Neural progenitor cell (in vitro differentiated cells): ENCODE measurements at regions not wholly inside any gene's neighbourhood (a gene's known extent, or its start where the extent isn't known, plus 50 kb on each side); places are given as distances from the start of the nearest gene placed in this dataset.
"Not testable (repeated sequence)": the region's sequence is repeated elsewhere in the genome, so short reads cannot be mapped to it uniquely, and the experiment has no call there.

Experiments
- DNase-seq: peaks from one replicate; pipeline ENCODE4 v3.0.0-alpha.2; 2016; ENCODE audit warnings: low spot score
- H2AFZ ChIP-seq: fragments of 200-600 bp; sonication (generic); replicated peaks from 2 replicates; pipeline ENCODE4 v1.6.1; 2016; ENCODE audit warnings: antibody characterized with exemption
- H3F3A ChIP-seq: fragments of 200-600 bp; sonication (generic); 2 replicates; pipeline ENCODE4 v1.6.1; 2016; ENCODE audit warnings: antibody characterized with exemption, low read depth
- H3K27ac ChIP-seq: fragments of 200-600 bp; sonication (generic); 2 replicates; pipeline ENCODE4 v1.5.1; 2016; ENCODE audit warnings: mild to moderate bottlenecking
- H3K27me3 ChIP-seq: fragments of 200-600 bp; sonication (generic); 2 replicates; pipeline ENCODE4 v1.6.1; 2016; ENCODE audit warnings: mild to moderate bottlenecking, moderate library complexity
- H3K36me3 ChIP-seq: fragments of 200-600 bp; sonication (generic); 2 replicates; pipeline ENCODE4 v1.5.1; 2016
- H3K4me1 ChIP-seq: fragments of 200-600 bp; sonication (generic); 2 replicates; pipeline ENCODE4 v1.6.1; 2016; ENCODE audit warnings: mixed run types
- H3K4me2 ChIP-seq: fragments of 200-600 bp; sonication (generic); 2 replicates; pipeline ENCODE4 v1.6.1; 2016
- H3K4me3 ChIP-seq: fragments of 200-600 bp; sonication (generic); 2 replicates; pipeline ENCODE4 v1.5.1; 2016
- H3K79me2 ChIP-seq: fragments of 200-600 bp; sonication (generic); 2 replicates; pipeline ENCODE4 v1.6.1; 2016; ENCODE audit warnings: low read depth
- H3K9ac ChIP-seq: fragments of 200-600 bp; sonication (generic); 2 replicates; pipeline ENCODE4 v1.6.1; 2016
- H3K9me3 ChIP-seq: fragments of 200-600 bp; sonication (generic); 2 replicates; pipeline ENCODE4 v1.5.1; 2016; ENCODE audit warnings: low read depth
- H4K20me1 ChIP-seq: fragments of 200-600 bp; sonication (generic); 2 replicates; pipeline ENCODE4 v1.6.1; 2016; ENCODE audit warnings: low read depth
- H3K27ac Mint-ChIP-seq: 3 replicates; pipeline ENCODE4 v1.8.0; 2021; ENCODE audit warnings: mixed read lengths
- H3K27me3 Mint-ChIP-seq: 2 replicates; pipeline ENCODE4 v1.8.0; 2022; ENCODE audit warnings: low read depth, mild to moderate bottlenecking, inconsistent platforms, moderate library complexity, mixed read lengths; ENCODE audit not compliant: insufficient read depth
- H3K36me3 Mint-ChIP-seq: 3 replicates; pipeline ENCODE4 v1.8.0; 2021; ENCODE audit warnings: mixed read lengths
- H3K4me1 Mint-ChIP-seq: 3 replicates; pipeline ENCODE4 v1.8.0; 2021; ENCODE audit warnings: mixed read lengths
- H3K4me3 Mint-ChIP-seq: 3 replicates; pipeline ENCODE4 v1.8.0; 2021; ENCODE audit warnings: mild to moderate bottlenecking, moderate library complexity, mixed read lengths
- H3K9me3 Mint-ChIP-seq: 3 replicates; pipeline ENCODE4 v1.8.0; 2020; ENCODE audit warnings: mixed read lengths
- EZH2 ChIP-seq: fragments of 200-600 bp; sonication (generic); IDR thresholded peaks from 2 replicates; pipeline ENCODE4 v1.6.1; 2017; ENCODE audit warnings: antibody characterized with exemption, mild to moderate bottlenecking, moderate library complexity
- EZH2phosphoT487 ChIP-seq: fragments of 200-600 bp; sonication (generic); IDR thresholded peaks from 2 replicates; pipeline ENCODE4 v1.6.1; 2017; ENCODE audit warnings: antibody characterized with exemption
- TF ChIP-seq, protein P1 (sequence below): fragments of 200-600 bp; sonication (generic); IDR thresholded peaks from 2 replicates; pipeline ENCODE4 v1.5.1; 2017; ENCODE audit warnings: antibody characterized with exemption, mild to moderate bottlenecking

DNA sequence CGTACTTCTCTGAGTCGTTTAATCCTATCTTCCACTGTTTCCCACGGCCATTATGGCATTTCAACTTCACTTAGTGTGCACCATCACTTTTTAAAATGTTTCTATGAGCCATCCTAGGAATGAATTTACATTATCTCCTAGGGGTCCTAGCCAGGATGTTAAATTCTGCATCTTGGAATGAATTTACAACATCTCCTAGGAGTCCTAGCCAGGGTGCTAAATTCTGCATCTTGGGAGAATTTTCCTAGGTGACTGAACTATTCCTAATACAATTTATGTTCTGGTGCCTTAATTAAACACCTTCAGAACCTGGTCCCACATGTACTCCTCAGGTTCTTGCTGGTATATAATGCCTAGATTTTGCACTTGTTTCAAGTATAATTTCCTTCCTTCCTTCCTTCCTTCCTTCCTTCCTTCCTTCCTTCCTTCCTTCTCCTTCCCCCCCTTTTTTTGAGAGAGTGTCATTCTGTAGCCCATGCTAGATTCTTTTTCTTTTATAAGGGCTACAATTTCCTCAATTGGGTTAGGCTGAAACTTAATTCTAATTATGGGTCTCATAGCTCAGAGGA is 72.1 kb downstream of the TBR1 start:
- H3K79me2 ChIP-seq: no peaks in the 10 kb centered on the region
- H3K4me3 Mint-ChIP-seq: no peak overlapping the region
- TF ChIP-seq, protein P1, sequence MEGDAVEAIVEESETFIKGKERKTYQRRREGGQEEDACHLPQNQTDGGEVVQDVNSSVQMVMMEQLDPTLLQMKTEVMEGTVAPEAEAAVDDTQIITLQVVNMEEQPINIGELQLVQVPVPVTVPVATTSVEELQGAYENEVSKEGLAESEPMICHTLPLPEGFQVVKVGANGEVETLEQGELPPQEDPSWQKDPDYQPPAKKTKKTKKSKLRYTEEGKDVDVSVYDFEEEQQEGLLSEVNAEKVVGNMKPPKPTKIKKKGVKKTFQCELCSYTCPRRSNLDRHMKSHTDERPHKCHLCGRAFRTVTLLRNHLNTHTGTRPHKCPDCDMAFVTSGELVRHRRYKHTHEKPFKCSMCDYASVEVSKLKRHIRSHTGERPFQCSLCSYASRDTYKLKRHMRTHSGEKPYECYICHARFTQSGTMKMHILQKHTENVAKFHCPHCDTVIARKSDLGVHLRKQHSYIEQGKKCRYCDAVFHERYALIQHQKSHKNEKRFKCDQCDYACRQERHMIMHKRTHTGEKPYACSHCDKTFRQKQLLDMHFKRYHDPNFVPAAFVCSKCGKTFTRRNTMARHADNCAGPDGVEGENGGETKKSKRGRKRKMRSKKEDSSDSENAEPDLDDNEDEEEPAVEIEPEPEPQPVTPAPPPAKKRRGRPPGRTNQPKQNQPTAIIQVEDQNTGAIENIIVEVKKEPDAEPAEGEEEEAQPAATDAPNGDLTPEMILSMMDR: no peak
- TF ChIP-seq EZH2: no peak
- TF ChIP-seq EZH2phosphoT487: no peak
- no peaks in the 10 kb centered on the region for H4K20me1 ChIP-seq
- H3K27me3 Mint-ChIP-seq: peaks cover 2% of the 10 kb centered on the region
- no peaks in the 10 kb centered on the region for H3K9me3 ChIP-seq
- H2AFZ ChIP-seq: no peak overlapping the region
- H3K36me3 Mint-ChIP-seq: no peaks in the 10 kb centered on the region
- no peak overlapping the region for H3K9ac ChIP-seq
- H3K4me3 ChIP-seq: no peak overlapping the region
- H3K4me2 ChIP-seq: no peak overlapping the region
- DNase-seq: no peak
- no peaks in the 10 kb centered on the region for H3K9me3 Mint-ChIP-seq
- H3K27me3 ChIP-seq: no peaks in the 10 kb centered on the region
- no peaks in the 10 kb centered on the region for H3F3A ChIP-seq
- no peaks in the 10 kb centered on the region for H3K36me3 ChIP-seq
- H3K27ac Mint-ChIP-seq: no peak overlapping the region
- no peaks in the 10 kb centered on the region for H3K4me1 Mint-ChIP-seq
- no peak overlapping the region for H3K27ac ChIP-seq
- no peaks in the 10 kb centered on the region for H3K4me1 ChIP-seq

DNA sequence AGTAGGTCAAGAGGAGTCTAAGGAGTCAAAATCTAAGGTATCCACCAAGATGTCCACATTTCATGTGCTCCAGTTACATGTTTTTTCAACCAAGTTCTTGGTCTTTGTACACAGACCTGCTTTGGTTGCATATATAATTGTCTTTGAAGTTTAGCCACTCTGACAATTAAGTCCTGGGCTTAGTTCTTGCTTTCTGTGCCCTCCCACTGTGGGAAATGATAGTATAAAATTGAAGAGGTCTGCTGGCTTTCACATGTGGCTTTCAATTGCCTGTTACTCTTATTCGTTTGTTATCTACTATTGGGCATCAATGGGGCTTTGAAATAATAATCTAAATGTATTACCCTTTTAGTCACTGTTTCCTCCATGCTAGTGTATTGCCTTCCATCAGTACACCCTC is 72.8 kb downstream of the TBR1 start:
- Histone ChIP-seq H3K36me3 (no peaks in the 10 kb centered on the region), H3K27me3 (no peaks in the 10 kb centered on the region), H4K20me1 (no peaks in the 10 kb centered on the region), H3K4me1 (no peaks in the 10 kb centered on the region), H3K27ac (no peak overlapping the region), H3K4me3 (no peak overlapping the region), H3K79me2 (no peaks in the 10 kb centered on the region), H3K9me3 (no peaks in the 10 kb centered on the region), H3K4me2 (no peak overlapping the region), H2AFZ (no peak overlapping the region), H3K9ac (no peak overlapping the region), H3F3A (no peaks in the 10 kb centered on the region)
- peaks cover 2% of the 10 kb centered on the region for H3K27me3 Mint-ChIP-seq
- H3K27ac Mint-ChIP-seq: no peak overlapping the region
- no peak for DNase-seq
- no peak for TF ChIP-seq EZH2
- TF ChIP-seq, protein P1: no peak
- no peak for TF ChIP-seq EZH2phosphoT487
- H3K9me3 Mint-ChIP-seq: no peaks in the 10 kb centered on the region
- H3K4me1 Mint-ChIP-seq: no peaks in the 10 kb centered on the region
- H3K4me3 Mint-ChIP-seq: no peak overlapping the region
- H3K36me3 Mint-ChIP-seq: no peaks in the 10 kb centered on the region

DNA sequence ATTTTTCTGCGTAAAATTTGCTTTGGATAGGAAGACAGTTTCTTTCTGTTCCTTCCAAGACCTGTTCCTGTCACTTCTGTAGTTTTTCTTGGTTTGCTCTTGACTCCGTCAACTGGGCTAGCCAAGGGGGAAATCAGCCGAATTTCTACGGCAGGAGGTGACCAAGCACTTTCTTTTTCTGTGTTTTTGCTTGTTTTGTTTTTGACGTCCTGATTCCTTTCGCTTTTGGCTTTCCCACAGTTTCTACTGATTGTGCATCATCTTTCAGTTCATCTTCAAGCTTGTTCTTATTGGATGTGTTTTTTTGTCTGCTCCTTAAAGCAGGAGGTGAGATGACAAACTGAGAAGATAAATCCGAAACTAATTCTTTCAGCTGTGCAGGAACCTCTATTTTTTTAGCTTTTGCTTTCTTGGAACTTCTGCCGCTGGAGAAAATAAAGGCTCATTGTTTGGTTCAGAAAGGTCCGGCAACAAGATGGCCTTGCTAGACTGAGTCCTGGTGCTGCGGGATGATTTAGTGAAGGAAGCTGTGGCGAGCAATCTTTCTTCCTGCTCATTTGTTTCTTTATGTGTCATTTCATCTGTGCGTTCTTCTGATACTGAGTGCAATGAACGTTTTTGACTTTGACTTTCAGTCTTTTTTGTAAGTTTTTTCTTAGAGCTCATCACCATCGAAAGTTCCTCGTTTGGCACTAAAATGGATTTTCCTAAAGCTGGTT is 85.0 kb downstream of the TBR1 start:
- not testable (repeated sequence) for H3K36me3 ChIP-seq, H2AFZ ChIP-seq, H3K9me3 Mint-ChIP-seq, H3K4me1 ChIP-seq, H3K4me1 Mint-ChIP-seq, H3K36me3 Mint-ChIP-seq, H3K9ac ChIP-seq, H3K4me3 ChIP-seq, H3K9me3 ChIP-seq, DNase-seq, H3K4me3 Mint-ChIP-seq, H3K27me3 Mint-ChIP-seq, H4K20me1 ChIP-seq, H3K27ac ChIP-seq, H3K27me3 ChIP-seq, H3K27ac Mint-ChIP-seq, H3F3A ChIP-seq, H3K4me2 ChIP-seq, H3K79me2 ChIP-seq

DNA sequence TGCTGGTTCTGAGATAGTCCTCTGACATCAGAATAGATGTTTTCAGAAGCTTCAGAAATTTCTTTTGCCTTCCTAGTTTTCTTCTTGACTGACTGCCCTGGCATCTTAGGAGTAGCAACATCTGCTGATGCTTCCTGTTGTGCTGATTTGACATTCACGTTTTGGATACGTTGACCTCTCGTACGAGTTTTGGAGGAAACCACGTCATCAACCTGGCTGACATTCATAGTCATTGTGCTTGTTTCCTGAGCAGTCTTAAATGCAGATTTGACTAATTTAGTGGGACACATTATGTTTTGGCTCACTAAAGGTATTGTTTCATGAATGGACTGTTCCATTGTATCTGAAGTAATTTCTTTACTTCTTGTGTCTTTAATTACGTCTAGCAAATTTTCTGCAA is 86.2 kb downstream of the TBR1 start:
- H3K36me3 Mint-ChIP-seq, H3K4me2 ChIP-seq, H2AFZ ChIP-seq, H3K4me3 ChIP-seq, H3K36me3 ChIP-seq, H3K9me3 ChIP-seq, H3K4me1 ChIP-seq, H3K27ac Mint-ChIP-seq, H3K4me1 Mint-ChIP-seq, H4K20me1 ChIP-seq, DNase-seq, H3K79me2 ChIP-seq, H3K27ac ChIP-seq, H3K27me3 Mint-ChIP-seq, H3F3A ChIP-seq, H3K27me3 ChIP-seq, H3K9me3 Mint-ChIP-seq, H3K4me3 Mint-ChIP-seq, H3K9ac ChIP-seq: not testable (repeated sequence)

DNA sequence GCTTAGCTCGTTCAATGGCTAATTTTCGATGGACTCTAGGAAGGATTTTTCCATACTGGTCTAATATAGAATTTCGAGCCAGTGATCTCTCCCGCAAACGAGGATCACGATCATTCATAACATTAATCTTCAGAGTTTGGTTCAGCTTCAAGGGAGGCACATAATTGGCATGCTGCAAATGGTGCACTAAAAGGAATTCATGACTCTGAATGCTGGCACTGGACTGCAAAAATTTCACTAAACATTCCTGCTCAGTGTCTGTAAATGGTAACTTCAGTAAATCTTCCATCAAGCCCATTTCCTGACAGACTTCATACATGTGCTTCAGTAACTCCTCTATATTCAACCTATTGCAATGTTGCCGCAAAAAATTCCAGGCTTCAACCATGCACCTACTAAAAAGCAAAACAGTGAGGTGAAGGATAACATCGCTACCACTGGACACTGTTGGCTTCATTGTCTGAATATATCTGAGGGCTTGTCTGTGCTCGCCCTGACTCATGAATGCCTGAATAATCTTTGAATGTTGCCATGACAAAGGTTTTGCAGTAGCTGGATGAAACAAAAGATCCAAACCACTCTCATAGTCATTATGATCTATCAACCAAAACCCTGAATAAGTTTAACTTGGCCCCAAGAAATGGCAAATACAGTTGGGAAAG is 88.7 kb downstream of the TBR1 start:
- not testable (repeated sequence) for H3K27me3 Mint-ChIP-seq, H3K4me3 ChIP-seq, H3K9me3 ChIP-seq, H4K20me1 ChIP-seq, H3K9ac ChIP-seq, H3K27ac ChIP-seq, H2AFZ ChIP-seq, H3K36me3 Mint-ChIP-seq, H3F3A ChIP-seq, H3K79me2 ChIP-seq, H3K4me1 Mint-ChIP-seq, H3K4me2 ChIP-seq, H3K36me3 ChIP-seq, H3K27me3 ChIP-seq, H3K4me1 ChIP-seq, H3K4me3 Mint-ChIP-seq, H3K27ac Mint-ChIP-seq, DNase-seq
- peaks cover 17% of the 10 kb centered on the region for H3K9me3 Mint-ChIP-seq

DNA sequence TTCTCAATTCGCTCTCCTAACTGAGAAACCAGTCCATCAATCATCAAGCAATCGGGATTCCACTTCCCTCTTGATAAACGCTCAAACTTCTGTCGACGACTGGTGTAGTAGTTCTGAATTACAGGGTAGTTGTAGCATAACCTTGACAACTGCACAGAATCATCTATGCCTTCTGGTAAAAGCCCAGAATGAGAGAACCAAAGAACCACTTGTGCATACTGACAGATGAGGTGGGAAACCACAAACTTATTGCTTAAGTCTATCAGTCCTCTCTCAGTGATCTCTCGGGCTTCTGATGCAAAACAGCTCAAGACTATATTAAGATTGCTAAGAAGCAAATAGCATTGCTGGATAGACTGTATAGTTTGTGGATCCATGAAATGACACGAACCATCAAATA is 89.4 kb downstream of the TBR1 start:
- not testable (repeated sequence) for H3K9me3 ChIP-seq, H3K4me3 ChIP-seq, H3K4me2 ChIP-seq, H3K27me3 Mint-ChIP-seq, H3K4me3 Mint-ChIP-seq, H3K36me3 Mint-ChIP-seq, H3K4me1 ChIP-seq, H3K9ac ChIP-seq, H3F3A ChIP-seq, DNase-seq, H3K27me3 ChIP-seq, H3K4me1 Mint-ChIP-seq, H3K27ac ChIP-seq, H4K20me1 ChIP-seq, H3K79me2 ChIP-seq, H3K27ac Mint-ChIP-seq, H2AFZ ChIP-seq, H3K36me3 ChIP-seq
- peaks cover 18% of the 10 kb centered on the region for H3K9me3 Mint-ChIP-seq
